HG02610 (cell line): ENCODE measurements at regions not wholly inside any gene's neighbourhood (a gene's known extent, or its start where the extent isn't known, plus 50 kb on each side); places are given as distances from the start of the nearest gene placed in this dataset.
"Not testable (repeated sequence)": the region's sequence is repeated elsewhere in the genome, so short reads cannot be mapped to it uniquely, and the experiment has no call there.

Source experiments
- ATAC-seq: cut with Tn5 transposase; IDR thresholded peaks from one replicate; pipeline ENCODE4 v1.9.1; 2021; ENCODE audit warnings: mild to moderate bottlenecking, moderate library complexity; ENCODE audit not compliant: unreplicated experiment

DNA sequence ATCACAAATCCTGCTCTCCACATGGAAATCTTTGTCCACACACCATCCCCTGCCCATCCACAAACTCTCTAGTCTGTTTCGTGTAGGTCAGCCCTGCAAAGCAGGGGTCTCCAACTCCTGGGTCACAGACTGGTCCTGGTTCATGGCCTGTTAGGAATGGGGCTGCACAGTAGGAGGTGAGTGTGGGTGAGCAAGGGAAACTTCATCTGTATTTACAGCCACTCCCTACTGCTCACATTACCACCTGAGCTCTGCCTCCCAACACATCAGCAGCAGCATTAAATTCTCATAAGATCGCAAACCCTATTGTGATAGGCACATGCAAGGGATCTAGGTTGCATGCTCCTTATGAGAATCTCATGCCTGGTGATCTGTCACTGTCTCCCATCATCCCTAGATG, 242.1 kb downstream of the FGFR2 start:
- no peak for ATAC-seq

DNA sequence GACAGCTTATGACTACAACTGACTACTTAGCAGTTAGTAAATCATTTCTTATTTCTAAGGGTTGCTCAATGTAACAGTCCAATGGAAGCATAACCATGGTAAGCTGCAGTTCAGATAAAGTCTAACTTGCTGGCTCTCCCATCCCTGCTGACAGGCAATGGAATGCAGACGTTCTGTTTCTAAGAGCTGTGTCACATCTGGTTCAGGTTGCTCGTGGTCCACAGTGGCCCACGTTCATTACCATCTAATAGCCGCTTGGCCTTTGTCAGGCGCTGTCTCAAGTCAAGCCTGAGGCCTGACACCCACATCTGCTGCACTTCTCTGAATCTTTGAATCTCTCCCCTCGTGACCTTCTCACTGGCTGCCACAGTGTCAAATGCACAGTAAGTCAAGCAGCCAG, 240.8 kb downstream of the FGFR2 start:
- no peak for ATAC-seq

DNA sequence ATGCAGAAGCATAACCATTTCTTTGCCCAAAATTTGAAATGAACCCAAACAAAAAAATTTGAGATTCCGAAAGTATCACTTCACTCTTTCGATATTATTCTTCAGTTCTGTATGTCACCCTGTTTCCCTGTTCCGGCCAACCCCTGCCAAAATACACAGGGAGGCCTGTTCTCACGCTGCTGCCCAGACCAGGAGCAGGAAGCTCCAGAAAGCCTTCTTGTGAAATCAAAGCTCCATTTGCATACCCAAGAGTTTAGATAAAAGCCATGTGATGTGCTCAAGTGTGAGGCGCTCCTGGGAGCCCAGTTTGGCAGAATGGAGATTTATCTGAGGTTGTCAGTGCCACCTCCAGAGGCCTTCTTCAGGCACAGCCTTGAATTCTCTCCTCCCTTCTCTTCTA, 236.2 kb downstream of the FGFR2 start:
- no peak for ATAC-seq

DNA sequence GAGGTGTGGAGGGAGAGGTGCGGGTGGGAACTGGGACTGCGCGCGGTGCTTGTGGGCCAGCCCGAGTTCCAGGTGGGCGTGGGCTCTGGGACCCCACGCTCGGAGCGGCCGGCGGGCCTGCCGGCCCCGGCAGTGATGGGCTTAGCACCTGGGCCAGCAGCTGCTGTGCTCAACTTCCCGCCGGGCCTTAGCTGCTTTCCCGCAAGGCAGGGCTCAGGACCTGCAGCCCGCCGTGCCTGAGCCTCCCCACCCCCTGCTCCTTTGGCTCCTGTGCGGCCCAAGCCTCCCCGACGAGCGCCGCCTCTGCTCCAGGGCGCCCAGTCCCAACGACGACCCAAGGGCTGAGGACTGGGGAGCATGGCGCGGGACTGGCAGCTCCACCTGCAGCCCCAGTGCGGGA, 232.7 kb downstream of the FGFR2 start:
- ATAC-seq = no peak

DNA sequence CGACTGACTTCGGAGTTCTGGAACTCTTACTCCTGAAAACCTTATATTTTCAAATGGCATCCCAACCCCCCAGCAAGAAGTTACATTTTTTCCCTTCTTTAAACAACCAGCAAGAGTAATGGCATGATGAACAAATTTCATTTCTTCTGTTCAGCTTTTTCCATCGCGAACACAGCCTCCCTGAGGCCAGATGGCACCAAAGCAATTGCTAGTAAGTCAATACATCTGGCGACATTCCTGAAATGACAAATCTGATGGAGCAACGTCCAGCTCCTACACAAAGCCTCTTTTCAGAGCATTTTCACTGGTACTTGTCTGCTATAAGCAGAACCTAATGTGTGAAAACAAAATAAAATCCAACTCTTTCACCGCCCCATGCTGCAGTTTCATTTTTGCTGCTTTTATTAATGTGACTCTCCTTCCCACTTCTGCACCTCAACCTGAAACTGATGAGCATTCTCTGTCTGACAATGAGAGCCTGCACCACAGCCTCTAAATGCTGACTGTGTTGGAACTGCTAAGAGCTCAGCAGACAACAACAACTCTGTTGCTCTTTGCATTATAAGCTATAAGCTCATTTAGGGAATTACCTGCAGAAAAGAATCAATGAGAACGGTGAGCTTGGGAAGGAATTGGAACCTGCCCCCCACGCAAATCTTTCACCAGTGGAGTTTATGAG, 229.8 kb downstream of the FGFR2 start:
- ATAC-seq = no peak

DNA sequence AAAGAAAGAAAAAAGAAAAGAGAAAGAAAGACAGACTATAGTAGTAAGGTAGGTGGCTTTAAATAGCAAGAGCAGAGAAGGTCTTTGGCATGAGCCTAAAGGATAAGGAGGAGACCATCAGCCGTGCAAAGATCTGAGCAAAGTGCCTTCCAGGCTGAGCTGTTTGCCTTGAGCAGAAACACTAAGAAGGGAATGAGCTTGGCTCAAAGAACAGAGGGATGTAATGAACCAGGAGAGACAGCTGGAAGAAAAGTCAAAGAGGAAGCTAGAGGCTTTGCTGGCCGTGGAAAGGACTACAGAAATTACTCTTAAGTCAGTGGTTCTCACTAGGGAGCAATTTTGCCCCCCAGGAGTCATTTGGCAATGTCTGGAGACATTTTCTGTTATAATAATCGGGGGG, 228.6 kb downstream of the FGFR2 start:
- no peak for ATAC-seq

DNA sequence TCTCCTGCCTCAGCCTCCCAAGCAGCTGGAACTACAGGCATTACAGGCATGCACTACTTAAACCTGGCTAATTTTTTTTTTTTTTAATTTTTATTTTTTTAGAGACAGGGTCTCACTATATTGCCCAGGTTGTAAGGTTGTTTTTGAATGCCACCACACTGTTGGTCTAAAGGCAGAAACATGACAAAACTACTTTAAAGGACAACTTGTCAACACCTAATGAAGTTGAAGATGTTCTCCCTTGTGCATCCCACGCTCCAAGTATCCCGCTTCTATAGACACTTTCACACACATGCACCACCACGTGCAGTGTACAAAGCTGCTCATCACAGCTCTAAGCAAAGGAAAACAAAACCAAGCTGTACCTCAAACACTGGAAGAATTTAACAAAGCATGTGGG, 226.4 kb downstream of the FGFR2 start:
- ATAC-seq = no peak

DNA sequence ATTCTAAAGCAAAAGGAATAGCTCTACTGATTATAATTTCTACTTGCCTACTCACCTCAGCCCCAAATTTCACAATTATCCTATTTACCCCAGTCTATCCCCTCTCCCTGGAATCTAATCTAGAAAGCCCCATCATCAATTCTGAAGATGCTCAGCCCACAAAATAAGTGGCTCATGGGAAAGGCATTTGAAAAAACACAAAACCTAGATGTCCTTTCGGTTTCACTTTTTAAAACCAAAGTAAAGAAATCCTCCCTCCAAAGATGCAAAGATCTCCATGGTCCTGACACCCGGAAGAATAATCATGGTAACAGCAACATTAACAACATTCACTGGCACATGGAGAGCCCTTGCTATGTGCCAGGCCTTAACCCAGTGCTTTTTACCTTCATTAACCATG, 224.8 kb downstream of the FGFR2 start:
- no peak for ATAC-seq

DNA sequence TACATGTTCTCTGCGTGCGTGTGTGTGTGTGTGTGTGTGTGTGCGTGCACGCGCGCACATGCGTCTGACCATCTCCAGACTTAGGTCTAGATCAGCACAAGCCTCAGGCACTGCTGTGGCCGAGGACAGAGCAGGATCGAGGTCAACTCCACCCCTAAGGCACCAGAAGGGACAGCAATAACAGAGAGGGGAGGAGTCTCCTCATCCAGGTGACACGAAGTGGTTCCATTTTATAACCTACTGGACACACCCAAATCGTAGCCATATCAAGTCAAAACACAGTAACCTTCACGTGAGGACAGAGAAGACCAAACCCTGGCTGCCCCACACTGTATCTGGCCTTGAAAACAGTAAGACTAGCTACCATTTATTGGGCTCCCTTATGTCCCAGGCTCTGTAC, 224.1 kb downstream of the FGFR2 start:
- ATAC-seq = no peak

DNA sequence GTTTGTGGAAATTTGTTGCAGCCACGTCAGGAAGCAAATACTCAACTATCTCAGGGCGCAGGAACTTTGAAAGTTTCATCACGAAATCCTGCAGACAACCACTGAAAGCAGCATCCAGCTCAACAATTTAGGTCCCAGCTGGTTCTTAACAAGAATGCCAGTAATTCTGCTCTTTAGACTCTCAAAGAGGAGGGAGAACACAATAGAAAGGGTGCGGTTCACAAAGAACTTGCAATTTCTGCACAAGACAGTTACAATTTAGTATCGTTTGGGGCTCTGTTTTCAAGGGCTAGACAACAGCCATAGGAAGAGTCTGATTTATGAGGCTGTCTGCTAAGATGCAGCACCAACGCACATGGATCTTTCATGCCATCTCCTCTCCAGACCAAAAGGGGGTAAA, 223.1 kb downstream of the FGFR2 start:
- no peak for ATAC-seq

DNA sequence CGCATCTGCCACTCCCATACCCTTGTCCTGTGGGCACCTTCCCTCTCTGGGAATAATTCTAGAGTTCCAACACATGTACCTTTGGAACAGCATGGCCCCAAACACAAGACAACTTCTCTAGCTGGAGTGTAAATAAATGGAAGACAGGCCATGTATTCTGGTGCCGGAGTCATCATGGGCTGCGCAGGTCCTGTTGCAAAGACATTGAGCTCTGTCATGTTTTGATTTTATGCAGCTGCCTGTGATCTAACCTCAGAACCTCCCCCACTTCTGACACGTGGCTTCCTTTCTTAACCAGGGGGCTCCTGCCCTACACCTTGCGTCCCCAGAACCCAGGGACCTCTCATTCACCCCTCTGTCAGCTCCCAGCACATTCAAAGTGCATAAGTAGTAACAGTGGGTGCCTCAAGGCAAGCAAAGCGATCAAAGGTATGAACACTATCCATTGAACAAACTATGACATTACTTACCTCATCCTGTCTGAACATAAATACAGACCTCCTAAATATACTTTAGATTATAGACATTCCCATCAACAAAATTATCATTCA, 219.9 kb downstream of the FGFR2 start:
- no peak for ATAC-seq

DNA sequence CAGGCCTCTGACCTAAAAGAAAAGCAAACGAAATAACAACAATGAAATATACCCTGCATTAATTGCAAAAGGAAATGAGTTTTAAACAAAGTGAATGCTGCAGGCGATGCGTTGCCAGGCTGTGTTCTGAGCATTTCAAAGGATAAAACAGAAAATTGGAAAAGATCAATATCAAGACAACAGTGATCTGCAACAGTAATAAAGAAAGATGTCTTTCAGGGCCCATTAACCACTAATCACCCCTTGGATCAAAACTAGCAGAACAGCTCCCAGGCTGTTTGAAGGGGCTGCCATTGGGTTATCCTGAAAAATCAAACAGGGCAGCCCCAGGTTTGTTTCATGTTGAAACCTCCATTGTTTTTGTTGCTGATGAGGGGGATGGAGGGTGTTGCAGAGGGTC, 219.2 kb downstream of the FGFR2 start:
- ATAC-seq = no peak

DNA sequence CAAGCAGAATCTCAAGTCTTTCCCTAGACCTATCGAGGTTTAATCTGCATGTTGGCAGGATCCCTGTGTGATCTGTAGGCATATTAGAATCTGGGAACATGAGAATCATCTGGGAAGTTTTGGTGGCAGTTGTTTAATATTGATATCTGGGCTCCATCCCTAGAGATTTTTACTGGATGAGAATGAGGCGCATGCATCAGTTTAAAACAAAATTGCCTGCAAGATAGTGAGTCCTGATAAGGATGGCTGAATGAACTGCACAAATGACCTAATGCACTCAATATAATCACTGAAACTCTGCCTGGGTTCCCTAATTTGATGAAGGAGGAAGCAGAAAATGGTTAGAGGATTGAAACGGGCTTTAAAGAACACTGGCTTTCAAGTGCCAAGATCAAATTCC, 218.0 kb downstream of the FGFR2 start:
- no peak for ATAC-seq

DNA sequence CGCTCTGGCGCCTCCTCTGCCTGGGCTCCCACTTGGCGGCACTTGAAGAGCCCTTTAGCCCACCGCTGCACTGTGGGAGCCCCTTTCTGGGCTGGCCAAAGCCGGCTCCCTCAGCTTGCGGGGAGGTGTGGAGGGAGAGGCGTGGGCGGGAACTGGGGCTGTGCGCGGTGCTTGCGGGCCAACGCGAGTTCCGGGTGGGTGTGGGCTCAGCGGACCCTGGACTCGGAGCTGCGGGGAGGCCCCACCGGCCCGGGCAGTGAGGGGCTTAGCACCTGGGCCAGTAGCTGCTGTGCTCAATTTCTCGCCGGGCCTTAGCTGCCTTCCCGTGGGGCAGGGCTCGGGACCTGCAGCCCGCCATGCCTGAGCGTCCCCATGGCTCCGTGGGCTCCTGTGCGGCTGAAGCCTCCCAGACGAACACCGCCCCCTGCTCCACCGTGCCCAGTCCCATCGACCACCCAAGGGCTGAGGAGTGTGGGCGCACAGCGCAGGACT, 216.2 kb downstream of the FGFR2 start:
- ATAC-seq = not testable (repeated sequence)

DNA sequence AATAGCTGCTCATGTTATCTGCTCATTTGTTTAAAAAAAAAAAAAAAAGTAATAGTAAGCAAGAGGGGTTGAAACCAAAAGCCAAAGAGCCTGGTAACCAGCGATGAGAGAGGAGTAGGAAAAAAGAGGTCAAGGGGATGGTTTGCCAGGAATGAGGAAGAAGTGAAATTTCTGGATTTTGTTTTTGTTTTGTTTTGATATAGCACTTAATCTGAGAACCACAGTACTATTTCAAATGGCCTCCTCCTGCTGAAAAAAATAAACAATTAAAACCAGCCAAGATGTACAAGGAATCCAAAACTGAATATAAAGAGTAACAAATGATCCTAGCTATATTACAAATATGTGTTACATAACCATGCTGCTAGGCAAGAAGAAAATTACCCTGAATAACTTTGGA, 213.1 kb downstream of the FGFR2 start:
- no peak for ATAC-seq

DNA sequence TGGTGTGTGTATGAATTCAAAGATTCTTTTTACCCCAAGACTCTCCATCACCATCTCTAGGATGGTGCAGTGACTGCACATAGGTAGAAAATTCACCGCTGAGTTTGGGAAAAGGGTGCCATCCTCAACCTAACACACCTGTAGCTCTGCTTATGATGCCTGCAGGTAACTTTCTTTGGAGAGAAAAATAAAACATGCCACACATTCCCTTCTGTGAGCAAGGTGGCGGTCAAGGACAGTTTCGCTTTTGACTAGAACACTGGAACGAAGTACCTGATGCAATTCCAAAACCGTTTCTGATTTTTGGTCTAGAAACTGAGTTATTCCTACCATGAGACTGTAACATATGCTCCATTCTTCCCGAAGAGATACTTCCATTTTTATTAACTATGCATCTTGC, 205.6 kb downstream of the FGFR2 start:
- no peak for ATAC-seq

DNA sequence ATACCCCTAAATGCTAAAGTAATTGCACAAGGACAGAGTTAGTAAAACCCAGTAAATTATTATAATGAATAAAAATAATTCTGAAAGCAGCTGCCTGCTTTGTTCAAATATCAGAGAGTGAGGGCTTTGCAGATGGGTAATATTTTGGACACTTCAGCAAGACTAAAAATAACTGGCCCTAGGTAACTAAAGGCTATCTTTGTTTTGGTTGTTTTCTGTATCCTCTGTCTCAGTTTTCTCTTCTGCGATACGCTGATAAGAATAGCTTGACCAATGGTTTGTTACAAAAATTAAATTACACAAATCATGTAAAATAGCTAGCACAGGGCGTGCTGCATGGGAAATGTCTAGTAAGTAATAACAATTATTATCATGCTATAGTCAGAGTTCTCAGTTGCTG, 204.7 kb downstream of the FGFR2 start:
- no peak for ATAC-seq

DNA sequence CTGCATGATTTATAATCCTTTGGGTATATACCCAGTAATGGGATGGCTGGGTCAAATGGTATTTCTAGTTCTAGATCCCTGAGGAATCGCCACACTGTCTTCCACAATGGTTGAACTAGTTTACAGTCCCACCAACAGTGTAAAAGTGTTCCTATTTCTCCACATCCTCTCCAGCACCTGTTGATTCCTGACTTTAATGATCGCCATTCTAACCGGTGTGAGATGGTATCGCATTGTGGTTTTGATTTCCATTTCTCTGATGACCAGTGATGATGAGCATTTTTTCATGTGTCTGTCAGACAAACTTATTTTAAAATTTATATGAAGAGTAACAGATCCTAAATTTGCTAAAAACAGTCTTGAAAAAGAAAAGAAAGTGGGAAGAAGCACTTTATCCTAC, 197.7 kb downstream of the FGFR2 start:
- not testable (repeated sequence) for ATAC-seq

DNA sequence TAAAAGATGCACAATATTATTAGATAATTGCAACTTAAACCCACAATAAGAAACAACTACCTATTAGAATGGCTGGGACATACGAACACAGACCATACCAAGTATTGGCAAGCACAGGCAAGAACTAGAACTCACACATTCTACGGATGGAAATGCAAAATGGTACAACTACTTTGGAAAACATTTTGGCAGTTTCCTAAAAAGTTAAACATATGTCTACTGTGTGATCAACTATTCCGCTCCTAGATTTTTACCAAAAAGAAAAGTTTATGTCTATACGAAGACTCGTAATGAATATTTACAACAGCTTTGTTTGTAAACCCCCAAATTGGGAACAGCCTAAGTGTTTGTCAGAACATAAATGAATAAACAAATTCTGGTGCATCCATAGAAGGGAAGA, 194.7 kb downstream of the FGFR2 start:
- no peak for ATAC-seq

DNA sequence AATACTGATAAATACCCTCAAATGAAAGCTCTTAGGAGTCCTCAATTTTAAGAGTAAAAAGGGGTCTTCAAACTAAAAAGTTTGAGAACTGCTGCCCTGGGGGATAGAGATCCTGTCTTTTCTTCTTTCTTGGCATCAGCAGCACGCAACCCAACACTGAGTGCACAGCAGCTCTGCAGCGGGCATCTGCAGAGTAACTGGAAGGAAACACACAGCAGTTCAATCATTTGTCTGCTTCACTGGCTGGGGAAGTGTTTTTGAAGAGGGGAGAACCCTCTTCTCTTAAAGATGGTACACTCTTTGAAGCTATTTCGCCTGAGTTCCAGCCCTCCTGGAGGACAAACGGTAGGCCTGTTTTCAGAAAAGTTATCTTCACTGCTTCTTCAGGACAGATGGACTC, 193.6 kb downstream of the FGFR2 start:
- ATAC-seq = no peak

DNA sequence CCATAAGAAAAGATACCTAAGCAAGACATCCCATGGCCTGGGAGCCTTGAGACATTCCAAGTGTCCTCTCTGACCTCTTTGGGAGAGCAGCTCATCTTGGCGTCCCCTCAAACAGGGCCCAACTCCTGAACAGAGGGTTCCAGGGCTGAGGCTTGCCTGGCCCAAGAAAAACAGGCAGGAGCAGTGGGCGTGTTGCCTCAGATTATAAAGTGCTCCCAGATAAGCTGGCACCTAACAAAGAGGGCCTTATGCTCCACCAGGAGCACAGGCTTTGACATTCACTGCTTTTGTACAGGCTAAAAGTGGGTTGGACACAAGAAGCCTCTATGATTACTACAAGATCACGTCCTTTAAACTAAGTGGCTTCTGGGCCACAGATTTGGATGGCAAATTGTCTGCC, 193.1 kb downstream of the FGFR2 start:
- no peak for ATAC-seq

DNA sequence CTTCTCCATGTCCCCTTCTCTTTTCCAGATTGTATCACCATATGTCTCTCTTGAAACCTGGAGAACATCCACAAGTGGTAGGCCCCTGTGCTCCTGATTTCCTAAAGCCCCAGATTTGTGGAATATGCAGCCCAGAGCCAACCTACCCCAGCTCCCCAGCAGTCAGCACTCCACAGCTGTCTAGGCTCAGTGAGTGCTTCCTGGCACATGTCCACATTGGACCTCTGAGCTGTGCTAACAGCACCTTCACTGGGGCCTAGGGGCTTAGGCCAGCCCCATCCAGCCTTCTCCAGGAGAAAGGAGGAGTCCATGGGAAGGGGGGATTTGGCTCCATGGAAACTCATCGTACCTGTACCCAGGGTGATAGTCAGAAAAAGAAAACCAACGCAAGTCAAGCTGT, 192.7 kb downstream of the FGFR2 start:
- no peak for ATAC-seq

DNA sequence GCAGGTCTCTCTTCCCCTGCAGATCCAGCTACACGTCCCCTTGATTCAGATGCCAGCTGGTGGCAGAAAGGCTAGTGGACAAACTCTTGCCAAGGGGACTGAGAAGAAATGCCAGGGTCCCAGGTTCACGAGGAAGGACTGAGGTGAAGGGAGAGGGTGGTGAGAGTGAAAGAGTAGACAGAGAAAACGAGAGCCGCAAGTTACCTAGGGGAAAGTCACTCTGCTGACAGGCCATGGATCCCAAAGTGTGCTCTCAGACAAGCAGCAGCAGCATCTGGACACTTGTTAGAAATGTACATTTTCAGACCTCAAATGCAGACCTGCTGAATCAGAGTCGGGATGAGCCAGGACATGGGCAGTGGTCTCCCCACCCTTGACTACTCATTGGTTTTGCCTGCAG, 192.3 kb downstream of the FGFR2 start:
- no peak for ATAC-seq
